NK-92 treated with Interleukin-12 subunit alpha and Interleukin-12 subunit beta, amount 100 ng/mL, for 24 hours (cell line): ENCODE measurements at regions not wholly inside any gene's neighbourhood (a gene's known extent, or its start where the extent isn't known, plus 50 kb on each side); places are given as distances from the start of the nearest gene placed in this dataset.

Experiments
- DNase-seq: peaks from one replicate; lab custom pipeline; 2025; lab: John Stamatoyannopoulos, UW

DNA sequence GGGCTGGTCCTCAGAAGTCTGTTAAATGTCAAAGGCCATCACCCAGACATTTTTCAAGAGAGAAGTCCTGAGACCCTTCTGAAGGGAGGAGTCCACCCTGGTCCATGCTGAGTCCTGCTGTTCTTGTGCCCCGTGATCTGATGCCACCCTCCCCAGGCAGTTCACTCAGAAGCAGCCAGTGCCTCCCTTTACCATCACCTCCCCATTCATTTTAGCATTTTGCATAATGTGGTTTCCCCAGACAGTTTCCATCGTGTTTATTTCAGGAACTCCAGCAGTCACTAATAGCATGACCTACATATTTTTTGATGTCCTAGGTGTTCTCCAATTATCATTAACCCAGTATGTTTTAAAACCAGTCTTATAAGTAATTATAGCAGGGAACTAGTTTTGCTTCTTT lies 353.0 kb upstream of the CDH5 start:
- DNase-seq: no peak

DNA sequence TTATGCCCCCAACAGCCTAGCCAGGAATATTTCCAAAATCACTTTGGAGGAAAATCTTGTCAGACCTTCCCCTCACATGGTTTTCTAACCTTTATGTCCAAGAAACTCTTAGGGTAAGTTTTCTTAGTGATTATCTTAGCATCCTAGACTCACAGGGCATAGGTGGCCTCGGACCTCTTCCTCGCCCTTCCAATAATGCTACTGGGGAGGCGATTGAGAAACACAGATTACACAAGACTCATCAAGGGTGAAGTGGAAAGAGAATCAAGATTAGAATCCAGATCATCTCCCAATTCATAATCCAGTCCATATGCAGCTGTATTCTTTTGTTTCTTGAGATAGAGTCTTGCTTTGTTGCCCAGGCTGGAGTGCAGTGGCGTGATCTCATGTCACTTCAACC lies 358.4 kb upstream of the CDH5 start:
- no peak for DNase-seq

DNA sequence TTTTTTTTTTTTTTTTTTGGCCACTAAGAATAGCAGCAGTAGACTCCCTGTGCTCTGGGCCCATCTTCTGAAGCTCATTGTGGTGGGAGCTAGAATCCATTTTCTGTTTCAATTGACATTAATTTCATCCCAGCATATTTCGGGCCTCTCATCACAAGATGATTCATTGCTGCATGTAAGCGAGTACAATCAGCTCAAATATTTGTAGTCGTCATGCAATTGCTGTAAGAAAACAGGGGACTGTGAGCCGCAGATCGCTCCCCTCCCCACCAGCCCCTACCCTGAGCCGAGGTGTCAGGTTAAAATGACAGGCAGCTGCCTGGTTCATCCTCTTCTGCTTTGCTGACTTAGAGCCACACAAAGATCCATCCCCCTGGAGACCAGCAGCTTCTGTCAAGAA lies 358.8 kb upstream of the CDH5 start:
- no peak for DNase-seq

DNA sequence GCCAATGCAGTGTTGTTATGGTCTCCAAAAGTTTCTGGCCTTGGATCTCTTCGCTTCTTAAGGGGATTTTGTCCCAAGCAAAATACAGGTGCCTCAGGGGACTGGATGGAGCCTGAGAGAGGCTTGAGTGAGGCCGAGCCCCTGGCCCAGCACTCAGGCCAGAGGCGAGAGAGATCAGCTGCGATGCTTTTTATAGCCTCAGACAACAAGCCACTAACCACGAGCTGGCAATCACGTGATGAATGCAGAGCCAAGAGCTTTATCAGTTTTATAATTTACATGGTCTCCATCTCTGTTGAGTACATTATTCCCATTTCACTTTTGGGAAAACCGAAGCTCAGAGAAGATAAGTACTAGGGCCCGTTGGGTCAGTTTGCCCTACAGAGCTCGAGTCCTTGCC lies 360.0 kb upstream of the CDH5 start:
- DNase-seq: no peak

DNA sequence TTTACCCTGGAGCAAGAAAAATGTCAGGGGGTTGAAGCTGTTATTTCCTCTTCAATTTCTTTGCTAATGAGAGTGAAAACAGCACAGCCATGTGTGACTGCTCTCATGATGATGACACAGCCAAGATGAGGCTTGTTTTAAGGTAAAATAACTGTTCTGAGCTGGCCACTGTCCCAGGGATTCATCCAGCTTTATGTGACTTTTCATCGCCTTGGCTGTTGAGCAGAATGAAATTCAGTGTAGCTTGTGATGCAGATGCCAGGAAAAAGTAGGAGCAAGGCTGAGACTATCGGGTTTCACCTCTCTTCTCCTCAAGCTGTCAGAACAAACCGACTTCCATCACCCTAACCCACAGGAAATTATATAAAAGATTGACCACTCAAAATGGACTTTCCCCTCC lies 361.8 kb upstream of the CDH5 start:
- no peak for DNase-seq

DNA sequence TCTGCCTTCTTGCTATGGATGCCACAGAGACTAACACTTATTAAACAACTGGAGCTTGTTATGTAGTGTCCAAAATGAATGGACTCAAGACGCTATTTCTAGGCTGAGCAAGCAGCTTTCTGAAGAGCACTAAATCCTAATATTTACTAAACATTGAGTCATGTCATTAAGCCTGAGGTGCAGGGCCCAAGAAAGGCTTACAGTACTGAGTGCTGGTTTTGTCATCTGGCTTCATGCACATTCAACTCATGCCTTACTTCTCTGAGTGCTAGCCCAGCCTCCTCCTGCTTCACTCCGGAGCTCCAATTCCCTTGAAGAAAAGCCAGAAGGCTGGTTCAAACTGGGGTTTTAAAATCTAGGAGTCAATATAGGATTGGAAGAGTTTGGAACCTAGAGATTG lies 363.3 kb upstream of the CDH5 start:
- no peak for DNase-seq

DNA sequence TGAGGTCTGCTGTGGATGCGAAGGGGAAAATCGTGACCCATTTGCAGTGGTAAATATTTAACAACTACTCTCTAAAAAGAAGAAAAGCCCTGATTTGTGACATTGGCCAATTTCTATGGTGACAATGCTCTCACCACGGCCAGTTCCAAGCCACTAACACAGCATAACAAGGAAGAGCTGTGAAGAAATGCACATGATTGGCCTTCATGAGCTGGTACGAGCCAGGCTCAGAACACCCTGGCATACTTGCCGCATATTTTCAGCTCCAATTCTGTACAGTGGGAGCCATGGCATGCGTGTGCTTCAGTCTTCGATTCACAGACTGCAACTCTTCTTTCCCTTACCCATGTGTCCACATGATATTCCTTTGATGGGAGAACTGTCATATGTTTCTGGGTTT lies 363.9 kb upstream of the CDH5 start:
- no peak for DNase-seq

DNA sequence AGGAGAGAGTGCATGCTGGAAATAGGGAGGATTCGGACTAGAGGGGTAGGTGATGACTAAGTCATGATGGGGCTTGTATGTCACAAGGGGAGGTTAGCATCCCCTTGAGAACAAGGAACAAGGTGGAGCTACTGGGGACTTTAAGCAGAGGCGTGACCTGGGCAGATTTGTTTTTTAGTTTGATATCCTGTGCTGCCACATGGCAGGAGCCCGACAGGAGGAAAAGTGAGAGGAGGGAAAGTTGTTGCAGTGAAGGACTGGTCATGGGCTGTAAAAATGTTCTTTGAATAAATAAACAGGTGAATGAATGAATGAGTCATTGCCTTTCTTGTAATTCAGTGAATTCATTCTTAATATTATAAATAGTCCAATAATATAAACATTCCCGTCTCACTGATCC lies 365.1 kb upstream of the CDH5 start:
- DNase-seq: no peak

DNA sequence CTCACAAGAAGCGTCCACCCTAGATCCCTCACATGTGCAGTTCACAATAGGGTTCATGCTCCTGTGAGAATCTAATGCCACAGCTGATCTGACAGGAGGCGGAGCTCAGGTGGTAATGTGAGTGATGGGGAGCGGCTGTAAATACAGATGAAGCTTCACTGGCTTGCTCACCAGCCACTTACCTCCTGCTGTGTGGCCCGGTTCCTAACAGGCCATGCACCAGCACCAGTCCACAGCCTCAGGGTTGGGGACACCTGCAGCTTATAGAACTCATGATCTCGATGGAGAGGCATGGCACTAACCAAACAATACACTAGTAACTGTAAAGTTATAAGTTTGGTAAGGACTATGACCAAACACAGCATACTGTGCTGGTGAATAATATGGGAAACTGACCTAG lies 368.0 kb upstream of the CDH5 start:
- DNase-seq: no peak

DNA sequence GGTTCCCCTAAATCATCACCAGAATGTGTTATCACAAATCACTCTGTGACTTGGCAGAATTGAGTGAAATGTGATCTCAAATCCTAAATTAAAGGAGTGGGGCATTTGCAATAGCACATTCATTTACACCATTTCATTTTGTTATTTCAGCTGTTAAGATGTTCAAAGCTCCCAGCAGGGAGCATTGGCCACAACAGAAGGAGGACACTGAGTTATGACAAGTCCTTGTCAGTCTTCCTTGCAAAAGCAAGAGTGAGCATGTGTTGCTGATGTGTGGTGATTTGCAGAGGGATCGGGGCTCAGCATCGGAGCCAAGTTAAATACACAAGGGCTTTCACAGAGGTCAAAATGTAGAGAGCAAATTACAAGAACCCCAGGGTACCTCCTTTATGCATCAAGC lies 372.2 kb upstream of the CDH5 start:
- DNase-seq: no peak

DNA sequence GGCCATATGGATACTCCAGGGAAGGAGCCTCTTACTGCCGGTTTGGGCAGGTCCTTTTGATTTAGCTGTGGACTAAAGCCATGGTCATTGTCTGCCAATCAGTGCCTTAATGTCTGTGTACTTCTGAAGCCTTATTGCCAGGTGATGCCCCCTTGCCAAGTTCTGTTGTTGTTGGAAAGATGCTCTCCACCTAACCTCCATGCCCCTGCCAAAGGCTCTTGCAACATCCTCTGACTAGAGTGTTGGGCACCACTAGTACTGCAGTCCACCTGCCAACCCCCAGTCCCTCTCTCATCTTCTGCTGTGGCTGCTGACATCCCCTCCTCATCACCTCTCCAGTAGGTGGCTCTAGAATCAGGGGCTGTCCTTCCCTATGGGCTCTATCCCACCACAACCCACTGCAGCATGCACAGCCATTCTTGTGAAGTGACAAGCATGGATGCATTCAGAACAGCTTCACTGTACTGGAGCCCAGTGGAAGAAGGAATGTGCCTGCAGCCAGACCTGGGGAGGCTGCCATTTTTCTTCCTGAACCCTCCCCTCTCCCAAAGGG lies 375.3 kb upstream of the CDH5 start:
- DNase-seq: no peak

DNA sequence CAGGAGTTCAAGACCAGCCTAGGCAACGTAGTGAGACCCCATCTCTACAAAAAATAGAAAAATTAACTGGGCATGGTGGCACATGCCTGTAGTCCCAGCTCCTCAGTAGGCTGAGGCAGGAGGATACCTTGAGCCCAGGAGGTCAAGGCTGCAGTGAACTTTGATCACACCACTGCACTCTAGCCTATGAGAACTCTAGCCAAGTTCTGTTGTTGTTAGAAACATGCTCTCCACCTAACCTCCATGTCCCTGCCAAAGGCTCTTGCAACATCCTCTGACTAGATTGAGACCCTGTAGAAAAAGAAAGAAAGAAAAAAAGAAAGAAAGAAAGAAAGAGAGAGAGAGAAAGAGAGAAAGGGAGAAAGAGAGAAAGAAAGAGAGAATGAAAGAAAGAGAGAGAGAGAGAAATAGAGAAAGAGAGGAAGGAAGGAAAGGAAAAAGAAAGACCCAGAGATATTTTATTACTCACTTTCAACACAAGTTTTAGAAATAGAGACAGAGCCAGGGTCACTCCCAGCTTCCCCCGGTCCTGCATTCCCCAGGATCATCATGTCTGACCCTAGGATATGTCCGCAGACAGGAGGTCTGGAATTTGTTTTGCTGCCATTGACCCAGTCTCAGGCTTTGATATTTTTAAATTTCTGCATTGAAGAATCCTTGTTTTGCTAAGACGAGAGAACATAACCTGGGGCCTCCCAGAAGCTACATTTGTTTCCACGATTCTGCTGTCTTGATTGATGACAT lies 376.5 kb upstream of the CDH5 start:
- DNase-seq: no peak

DNA sequence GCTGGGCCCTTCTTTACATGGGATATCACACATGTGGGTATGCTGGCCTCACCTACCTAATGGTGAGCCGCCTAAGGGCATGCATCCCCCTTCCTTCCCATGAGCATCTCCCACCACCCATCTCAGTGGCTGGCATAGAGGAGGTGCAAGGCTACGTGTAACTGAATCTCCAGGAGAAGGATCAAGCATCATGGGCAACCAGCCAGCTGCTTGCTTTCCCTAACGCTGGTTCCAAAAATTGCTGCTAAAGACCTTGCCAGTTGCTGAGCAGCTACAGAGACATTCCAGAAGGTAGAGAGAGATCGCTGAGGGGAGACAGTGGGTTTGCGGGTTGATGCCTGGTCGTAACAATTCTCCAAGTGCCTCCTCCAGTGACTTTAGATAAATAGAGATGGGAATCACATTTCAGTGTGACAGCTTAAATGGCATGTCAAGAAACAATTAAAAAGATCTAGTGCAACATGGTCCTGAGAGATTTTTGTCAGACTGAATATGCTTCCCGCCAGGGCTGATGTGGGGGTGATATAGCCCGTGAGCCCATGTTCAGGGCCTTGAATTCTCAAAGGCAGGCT lies 378.4 kb upstream of the CDH5 start:
- DNase-seq: no peak

DNA sequence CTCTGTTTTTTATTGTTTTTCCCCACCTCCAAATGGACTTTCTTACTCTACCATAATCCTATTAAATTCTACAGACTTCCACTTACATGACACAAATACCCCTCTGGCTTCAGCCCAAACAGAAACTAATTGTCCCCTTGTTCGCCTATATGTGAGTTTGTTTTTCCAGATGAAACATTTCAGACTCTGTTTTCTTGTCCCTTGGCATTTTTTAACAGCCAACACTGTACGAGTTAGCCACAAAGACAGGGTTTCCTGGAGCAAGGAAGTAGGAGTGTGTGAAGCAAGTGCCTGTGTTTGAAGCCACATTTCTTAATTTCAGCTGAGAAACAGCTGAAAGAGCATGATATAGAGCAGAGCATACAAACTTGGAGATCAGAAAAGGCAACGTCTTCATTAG lies 382.2 kb upstream of the CDH5 start:
- no peak for DNase-seq

DNA sequence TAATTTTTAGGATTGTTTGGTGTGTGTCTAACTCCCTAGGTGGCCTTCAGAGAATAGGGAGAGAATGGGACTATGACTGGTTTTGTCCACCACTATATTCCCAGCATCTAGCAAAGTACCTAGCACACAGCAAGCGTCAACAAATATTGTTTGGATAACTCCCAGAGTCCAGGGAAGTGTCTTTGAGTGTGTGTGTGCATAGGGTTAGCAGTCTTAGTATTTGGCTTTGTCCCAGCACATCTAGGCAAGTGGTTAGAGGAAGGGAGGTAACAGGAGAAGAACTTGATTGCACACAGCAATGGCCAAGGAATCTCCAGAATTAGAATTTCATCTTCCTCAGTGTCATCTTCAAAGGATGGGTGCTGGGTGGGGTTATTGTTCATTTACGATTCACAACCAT lies 385.4 kb upstream of the CDH5 start:
- DNase-seq: no peak

DNA sequence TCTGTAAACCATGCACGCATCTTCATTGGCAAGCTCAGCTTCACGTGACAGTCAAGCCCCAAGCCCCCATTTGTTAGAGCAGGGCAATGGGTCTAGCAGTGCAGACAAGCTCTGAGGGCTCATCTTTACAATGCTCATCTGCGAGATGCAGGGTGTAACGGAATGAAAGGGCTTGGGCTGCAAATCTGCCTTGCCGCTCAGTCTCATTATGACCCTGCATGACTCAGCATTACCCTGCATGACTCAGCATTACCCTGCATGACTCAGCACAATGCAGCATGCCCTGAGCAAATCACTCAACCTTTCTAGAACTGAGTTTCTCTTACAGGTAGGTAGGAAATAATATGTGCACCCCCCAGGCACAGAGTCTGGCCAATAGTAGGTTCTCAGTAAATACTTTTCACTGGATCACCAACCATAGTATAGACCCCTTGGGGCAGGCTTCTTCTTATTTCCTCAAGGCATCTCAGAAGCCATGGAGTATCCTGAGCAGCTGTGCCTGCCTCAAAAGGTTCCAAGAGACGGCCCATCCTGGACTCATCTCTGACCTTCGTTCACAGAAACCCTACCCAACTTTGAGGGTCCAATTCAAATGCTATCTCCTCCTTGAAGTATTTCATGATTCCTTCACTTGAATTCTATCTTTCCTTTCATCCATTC lies 391.3 kb upstream of the CDH5 start:
- DNase-seq: no peak

DNA sequence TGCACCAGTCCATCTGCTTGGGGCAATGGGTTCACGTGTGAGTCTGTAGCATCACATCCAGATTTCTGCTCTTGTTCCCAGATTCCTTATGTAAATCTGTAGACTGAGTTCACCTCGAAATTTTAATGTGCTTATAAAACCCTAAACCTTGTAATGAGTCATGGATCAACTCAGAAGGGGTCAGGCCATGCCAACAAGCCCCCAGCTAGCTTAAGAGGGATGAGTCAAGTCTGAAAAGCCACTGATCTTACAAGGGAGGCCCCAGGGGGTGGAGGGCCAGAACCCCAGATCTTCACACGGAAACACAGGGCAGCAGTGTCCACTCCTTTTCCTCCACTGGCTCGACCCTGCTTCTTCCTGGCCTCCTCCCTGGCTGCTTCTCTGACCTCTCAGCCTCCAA lies 399.1 kb upstream of the CDH5 start:
- no peak for DNase-seq

DNA sequence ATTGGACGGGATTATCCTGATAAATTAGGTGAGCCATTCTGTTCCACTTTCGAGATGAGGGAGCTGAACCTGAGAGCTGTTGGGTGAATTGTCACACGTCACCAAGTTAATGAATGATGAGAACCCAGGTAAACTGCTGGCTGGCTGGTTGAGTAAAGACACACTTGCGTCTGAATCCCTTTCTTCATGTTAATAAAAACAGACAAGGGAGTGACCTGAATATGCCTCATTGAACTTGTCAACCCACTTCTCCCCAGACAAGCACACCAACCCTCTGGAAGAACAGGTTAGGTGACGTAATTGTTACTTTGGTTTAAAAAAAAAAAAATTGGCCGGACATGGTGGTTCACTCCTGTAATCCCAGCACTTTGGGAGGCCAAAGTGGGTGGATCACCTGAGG lies 400.9 kb upstream of the CDH5 start:
- no peak for DNase-seq

DNA sequence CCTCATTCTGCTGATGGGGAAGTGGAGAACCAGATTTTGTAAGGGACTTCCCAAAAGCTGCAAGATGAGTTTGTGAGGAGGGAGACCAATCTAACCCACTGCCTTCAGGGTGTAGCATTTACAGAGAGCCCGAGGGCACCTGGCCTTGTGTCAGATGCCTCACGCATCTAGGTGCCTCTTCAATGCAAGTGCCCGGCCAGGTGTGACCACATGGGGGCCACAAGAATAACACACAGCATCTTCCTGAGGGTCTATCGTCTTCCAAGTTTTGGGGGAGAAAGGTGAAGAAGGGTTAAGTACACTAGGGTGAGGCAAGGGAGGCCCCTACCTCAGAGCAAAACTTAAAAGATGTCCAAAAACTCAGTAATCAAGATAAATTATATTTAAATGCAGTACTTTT lies 401.7 kb upstream of the CDH5 start:
- DNase-seq: no peak

DNA sequence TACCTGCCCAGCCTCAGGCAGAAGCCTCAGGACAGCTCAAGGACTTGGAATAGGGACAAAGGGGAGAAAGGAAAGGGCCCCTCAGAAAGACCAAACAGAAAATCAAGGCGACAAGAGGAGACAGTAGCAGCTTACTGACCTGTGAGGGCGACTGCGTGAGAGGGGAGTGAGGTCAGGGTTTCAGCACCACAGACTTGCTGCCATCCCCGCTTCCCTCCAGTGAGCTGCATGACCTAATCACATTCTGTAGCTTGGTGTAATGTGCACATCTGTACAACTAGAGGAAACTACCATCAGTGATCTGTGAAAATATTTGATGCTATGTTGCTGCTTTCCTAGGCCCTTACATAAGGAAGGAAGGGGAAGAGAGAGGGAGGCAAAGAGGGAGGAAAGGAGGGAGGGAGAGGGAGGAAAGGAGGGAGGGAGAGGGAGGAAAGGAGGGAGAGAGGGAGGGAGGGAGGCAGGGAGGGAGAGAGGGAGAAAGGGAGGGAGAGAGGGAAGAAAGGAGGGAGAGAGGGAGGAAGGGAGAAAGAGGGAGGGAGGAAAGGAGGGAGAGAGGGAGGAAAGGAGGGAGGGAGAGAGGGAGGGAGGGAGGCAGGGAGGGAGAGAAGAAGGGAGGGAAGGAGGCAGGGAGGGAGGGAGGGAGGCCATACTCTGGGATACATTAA lies 404.9 kb upstream of the CDH5 start:
- DNase-seq: no peak

DNA sequence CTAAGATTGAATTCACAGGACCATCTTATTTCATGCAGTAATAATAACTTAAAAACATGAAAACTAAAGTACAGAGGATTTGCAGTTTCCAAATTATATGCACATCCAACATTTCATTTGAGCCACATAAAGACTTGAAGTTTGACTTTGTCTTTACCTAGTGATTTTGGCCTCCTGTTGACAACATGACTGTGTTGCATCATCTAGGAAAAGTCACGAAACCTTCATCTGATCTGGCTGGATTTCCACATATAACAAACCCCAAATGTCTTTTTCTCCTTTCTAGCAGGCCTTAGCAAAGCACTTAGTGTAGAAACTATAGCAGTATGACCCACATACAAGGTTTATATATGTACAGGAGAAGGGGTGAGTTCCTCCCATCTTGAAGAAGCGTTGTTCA lies 406.5 kb upstream of the CDH5 start:
- no peak for DNase-seq

DNA sequence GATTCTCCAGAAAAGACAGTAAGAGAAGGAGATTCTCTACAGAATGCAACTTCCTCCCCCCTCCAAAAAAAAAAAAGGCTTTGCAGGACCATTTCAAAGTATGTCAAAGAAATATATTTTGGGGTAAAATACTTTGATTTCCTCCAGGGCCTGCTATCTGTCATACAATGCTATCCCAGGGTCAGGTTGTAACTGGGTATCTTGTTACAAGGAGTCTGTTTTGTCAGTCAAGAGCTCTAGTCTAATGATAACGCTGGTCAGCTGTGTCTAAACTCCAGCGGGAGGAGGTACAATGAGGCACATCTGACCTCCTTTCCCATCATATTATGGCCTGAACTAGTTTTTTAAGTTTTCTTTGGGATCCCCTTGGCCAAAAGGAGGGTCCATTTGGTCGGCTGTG lies 408.4 kb upstream of the CDH5 start:
- DNase-seq: no peak

DNA sequence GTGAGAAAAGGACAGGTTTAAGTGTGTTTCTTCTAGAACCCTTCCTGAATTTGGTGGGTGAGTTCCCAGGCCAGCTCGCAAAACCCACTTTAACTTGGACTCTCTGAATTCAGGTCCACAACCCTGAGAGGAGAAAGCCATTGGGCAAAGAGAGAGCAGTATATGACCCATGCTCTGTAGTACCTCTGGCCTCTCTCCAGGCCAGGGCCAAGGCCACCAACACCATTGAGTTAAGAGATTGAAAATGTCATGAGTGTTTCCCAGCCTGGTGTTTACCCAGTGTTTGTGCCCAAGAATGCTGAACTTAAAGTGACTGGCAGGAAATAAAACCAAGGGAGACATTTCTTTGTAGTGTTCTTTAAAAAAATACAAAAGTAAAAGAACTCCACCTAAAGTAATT lies 410.4 kb upstream of the CDH5 start:
- no peak for DNase-seq
